ENCODE measurements at regions not wholly inside any gene's neighbourhood (a gene's known extent, or its start where the extent isn't known, plus 50 kb on each side); places are given as distances from the start of the nearest gene placed in this dataset.

GRCh38 chr11:88398791-88399570 is 61.4 kb upstream of the CTSC start:
- TF ChIP-seq POLR2AphosphoS5 (IDR thresholded peaks at IDR 0.05; ENCODE audit: low read depth, low read length) (no peak), CTCF (IDR thresholded peaks at IDR 0.05) (no peak)

Data from Panc1 (cell line).